ENCODE measurements at regions not wholly inside any gene's neighbourhood (a gene's known extent, or its start where the extent isn't known, plus 50 kb on each side); places are given as distances from the start of the nearest gene placed in this dataset.

DNA sequence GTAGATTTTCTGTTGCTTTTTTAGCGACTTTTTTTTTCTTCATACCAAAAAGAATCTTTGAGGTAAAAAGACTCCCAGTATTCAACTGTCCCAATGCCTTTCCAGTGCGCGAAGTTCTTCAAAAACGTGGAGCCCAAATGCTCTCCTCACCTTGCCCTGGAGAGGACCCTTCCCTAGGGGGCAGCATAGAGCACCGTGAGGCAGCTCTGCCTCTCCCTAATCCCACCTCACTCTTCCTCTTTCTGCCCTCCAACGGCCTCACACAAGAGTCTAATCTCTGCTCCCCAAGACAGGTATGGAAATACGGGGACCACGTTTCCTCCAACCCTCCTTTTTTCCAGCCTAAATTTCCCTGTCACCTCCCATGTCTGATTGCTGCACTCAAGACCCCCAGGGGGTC is 117.5 kb upstream of the ALX4 start:
- peak; percentile 65 for DNase-seq
- no peaks in the 10 kb centered on the region for H3K79me2 ChIP-seq (ENCODE audit: insufficient read depth, low read length)
- no peak overlapping the region for H2BK15ac ChIP-seq (ENCODE audit: low read depth, low read length)
- H2BK5ac ChIP-seq (ENCODE audit: insufficient read length, low read length), result no peak overlapping the region
- no peak overlapping the region for H3K4me2 ChIP-seq (ENCODE audit: insufficient read depth, insufficient read length, low read length)
- no peak overlapping the region for H2AFZ ChIP-seq (ENCODE audit: low read length)
- H3K27ac ChIP-seq (ENCODE audit: insufficient read length, low read depth, low read length), result no peak overlapping the region
- H2AK5ac ChIP-seq (ENCODE audit: insufficient read length, low read length), result no peak overlapping the region
- H3K36me3 Mint-ChIP-seq (ENCODE audit: insufficient read depth in 1 of 3, low read depth in 3 of 3), result no peaks in the 10 kb centered on the region
- WGBS (ENCODE audit: extremely low coverage, insufficient read length, low lambda C conversion rate), result no CpG with 5 or more reads among the region's 8 CpGs
- H3K56ac ChIP-seq (ENCODE audit: insufficient read length, low read depth, low read length), result no peak overlapping the region
- no peak overlapping the region for H4K5ac ChIP-seq (ENCODE audit: insufficient read length, low read depth, low read length)
- no peaks in the 10 kb centered on the region for H3K4me1 ChIP-seq (ENCODE audit: insufficient read depth, low read length)
- no peaks in the 10 kb centered on the region for H3K27me3 ChIP-seq (ENCODE audit: insufficient read depth, low read length)
- no peak overlapping the region for H3K18ac ChIP-seq (ENCODE audit: insufficient read length, low read depth, low read length)
- no peak overlapping the region for H3K27ac Mint-ChIP-seq
- no peaks in the 10 kb centered on the region for H4K20me1 ChIP-seq (ENCODE audit: control insufficient read depth, insufficient read depth, insufficient read length)
- H3K9me3 Mint-ChIP-seq, result no peaks in the 10 kb centered on the region
- H3K4me3 Mint-ChIP-seq, result no peak overlapping the region
- no peak overlapping the region for H3K4ac ChIP-seq (ENCODE audit: low read depth, low read length)
- H2BK12ac ChIP-seq (ENCODE audit: insufficient read length, low read depth, low read length), result no peak overlapping the region
- H3K9ac ChIP-seq (ENCODE audit: extremely low read depth, insufficient read length, low read length), result no peak overlapping the region
- H3K79me1 ChIP-seq (ENCODE audit: insufficient read depth, low read depth, low read length, poor library complexity, severe bottlenecking), result no peaks in the 10 kb centered on the region
- H4K91ac ChIP-seq (ENCODE audit: insufficient read length, low read depth, low read length), result no peak overlapping the region
- H4K8ac ChIP-seq (replicated peaks; ENCODE audit: insufficient read length, low read depth, low read length), result no peak overlapping the region
- H3K9me3 ChIP-seq (ENCODE audit: control insufficient read depth, low read depth, low read length), result no peaks in the 10 kb centered on the region
- H3T11ph ChIP-seq (ENCODE audit: low read length), result no peak overlapping the region
- H2BK120ac ChIP-seq (ENCODE audit: low read depth, low read length, poor library complexity, severe bottlenecking), result no peak overlapping the region
- H3K27me3 Mint-ChIP-seq (ENCODE audit: low read depth), result peaks cover 33% of the 10 kb centered on the region
- peaks cover 7 to 10% of the 10 kb centered on the region in 2 experiments; a peak in 3 of 4 replicates for H3K4me1 Mint-ChIP-seq
- H3K23ac ChIP-seq (ENCODE audit: insufficient read length, low read depth, low read length), result no peak overlapping the region
- TF ChIP-seq, protein P1, sequence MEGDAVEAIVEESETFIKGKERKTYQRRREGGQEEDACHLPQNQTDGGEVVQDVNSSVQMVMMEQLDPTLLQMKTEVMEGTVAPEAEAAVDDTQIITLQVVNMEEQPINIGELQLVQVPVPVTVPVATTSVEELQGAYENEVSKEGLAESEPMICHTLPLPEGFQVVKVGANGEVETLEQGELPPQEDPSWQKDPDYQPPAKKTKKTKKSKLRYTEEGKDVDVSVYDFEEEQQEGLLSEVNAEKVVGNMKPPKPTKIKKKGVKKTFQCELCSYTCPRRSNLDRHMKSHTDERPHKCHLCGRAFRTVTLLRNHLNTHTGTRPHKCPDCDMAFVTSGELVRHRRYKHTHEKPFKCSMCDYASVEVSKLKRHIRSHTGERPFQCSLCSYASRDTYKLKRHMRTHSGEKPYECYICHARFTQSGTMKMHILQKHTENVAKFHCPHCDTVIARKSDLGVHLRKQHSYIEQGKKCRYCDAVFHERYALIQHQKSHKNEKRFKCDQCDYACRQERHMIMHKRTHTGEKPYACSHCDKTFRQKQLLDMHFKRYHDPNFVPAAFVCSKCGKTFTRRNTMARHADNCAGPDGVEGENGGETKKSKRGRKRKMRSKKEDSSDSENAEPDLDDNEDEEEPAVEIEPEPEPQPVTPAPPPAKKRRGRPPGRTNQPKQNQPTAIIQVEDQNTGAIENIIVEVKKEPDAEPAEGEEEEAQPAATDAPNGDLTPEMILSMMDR (conservative IDR thresholded peaks at IDR 0.05), result peak; percentile 82
- H2BK20ac ChIP-seq (ENCODE audit: low read depth, low read length, poor library complexity, severe bottlenecking), result no peak overlapping the region
- no peaks in the 10 kb centered on the region for H3K23me2 ChIP-seq (ENCODE audit: insufficient read length, low read depth, low read length, poor library complexity, severe bottlenecking)
- H3K14ac ChIP-seq (ENCODE audit: insufficient read depth, low read length), result no peak overlapping the region
